GM13977 (cell line): ENCODE measurements at regions not wholly inside any gene's neighbourhood (a gene's known extent, or its start where the extent isn't known, plus 50 kb on each side); places are given as distances from the start of the nearest gene placed in this dataset.

Source experiments
- DNase-seq: peaks from one replicate; pipeline ENCODE4 v3.0.0; 2012; ENCODE audit warnings: low spot score
- CTCF ChIP-seq: IDR thresholded peaks from 2 replicates; pipeline ENCODE4 v1.5.1; 2012; ENCODE audit warnings: mild to moderate bottlenecking, control low read depth; ENCODE audit not compliant: insufficient read depth; ENCODE audit errors: extremely low read depth, missing control alignments
- in situ Hi-C: fragments of 300-500 bp; cut with MboI; formaldehyde crosslinking; loops from one replicate; pipeline ENCODE4 v1.12.0; 2022; ENCODE audit warnings: low sequenced_read_pairs, low pct_unique_long_range_greater_than_20kb, mixed read lengths, inconsistent platforms; ENCODE audit not compliant: unreplicated experiment

- no peak for TF ChIP-seq CTCF
- DNase-seq: no peak
- in situ Hi-C loops: no loop called here
Observed at GRCh38 chr1:75984781-75985180, 52.6 kb upstream of the ASB17 start.

DNA sequence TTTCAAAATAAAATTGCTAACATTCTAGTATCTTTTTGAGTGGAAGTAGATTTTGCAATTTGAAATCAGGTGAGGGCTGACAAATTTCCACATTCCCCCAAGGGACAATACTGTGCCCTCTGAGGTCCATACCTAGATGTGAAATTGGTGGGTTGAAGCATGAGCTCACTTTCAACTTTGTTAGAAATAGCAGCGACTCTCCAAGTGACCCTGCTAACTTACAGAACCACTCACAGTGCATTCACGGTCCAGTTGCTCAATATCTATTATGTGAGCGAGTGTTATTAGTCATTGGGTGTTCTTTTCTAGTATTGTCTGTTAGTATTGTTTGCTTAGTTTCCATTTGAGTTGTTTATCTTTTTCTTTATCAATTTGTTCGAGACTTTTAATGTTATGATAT is 53.6 kb upstream of the ASB17 start:
- DNase-seq: peak; percentile 75
- in situ Hi-C loops: no loop called here
- no peak for TF ChIP-seq CTCF

GRCh38 chr1:75986478-75986877 is 54.3 kb upstream of the ASB17 start:
- no peak for TF ChIP-seq CTCF
- in situ Hi-C loops: no loop called here
- no peak for DNase-seq

DNA sequence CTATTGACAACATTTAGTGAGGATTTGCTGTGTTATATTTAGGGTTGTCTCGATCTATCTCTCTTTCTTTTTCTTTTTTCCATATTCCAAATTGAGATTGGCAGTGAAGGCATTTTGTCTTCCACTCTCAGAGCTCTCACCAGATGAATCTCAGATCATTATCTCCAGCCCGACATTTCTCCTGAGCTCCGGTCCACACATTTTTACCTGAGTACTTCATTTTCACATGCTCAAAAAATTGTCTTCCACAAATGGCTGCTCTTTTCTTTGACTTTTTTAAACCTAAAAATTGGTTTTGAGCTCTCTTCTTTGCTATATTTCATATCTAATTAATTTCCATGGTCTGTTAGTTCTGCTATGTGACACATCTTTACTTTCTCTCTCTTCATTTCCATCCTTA is 56.9 kb upstream of the ASB17 start:
- no peak for DNase-seq
- no peak for TF ChIP-seq CTCF
- in situ Hi-C loops: no loop called here

- TF ChIP-seq CTCF: no peak
Observed at GRCh38 chr1:75990686-75991085, 58.5 kb upstream of the ASB17 start.

DNA sequence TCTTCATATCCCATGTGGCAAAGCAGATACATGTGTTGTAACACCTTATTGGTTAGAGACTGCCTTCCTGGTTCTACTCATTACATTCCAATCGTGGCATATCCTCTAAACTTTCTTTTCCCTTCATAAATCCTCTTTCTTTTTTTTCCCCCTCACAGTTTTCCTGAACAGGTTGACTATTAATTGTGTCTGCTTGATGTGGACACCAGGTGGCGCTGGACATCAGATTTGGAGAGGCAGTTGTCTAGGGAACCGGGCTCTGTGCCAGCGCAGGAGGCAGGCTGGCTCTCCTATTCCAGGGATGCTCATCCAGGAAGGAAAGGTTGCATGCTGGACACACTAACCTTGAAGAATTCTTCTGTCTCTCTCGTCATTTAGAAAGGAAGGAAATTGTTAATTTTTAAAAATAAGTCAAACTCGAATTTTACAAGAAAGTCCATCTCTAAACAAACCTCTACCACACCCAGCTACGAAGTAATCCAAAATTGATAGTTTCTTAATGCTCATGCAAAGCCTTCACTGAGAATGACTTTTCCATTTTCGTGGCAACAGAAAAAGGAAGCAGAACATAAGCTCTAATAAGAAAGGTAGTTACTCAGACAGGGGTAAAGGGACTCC is 59.4 kb upstream of the ASB17 start:
- peak; percentile 45 for DNase-seq
- in situ Hi-C loops: no loop called here
- peak; percentile 89 for TF ChIP-seq CTCF

More at GRCh38 chr1:75990686-75991085, 58.5 kb upstream of the ASB17 start:
- in situ Hi-C loops: no loop called here
- DNase-seq: no peak
